PC-3 (cell line): ENCODE measurements at regions not wholly inside any gene's neighbourhood (a gene's known extent, or its start where the extent isn't known, plus 50 kb on each side); places are given as distances from the start of the nearest gene placed in this dataset.

Experiments used
- ATAC-seq: fragments of 200-7000 bp; cut with Tn5 transposase; 2 replicates; pipeline ENCODE4 v1.9.1; 2020; ENCODE audit warnings: mild to moderate bottlenecking, moderate library complexity
- BruUV-seq: library from RNA; stranded (reverse); fragments of 400-500 nt; replicated peaks from 2 replicates; lab custom pipeline; 2021; lab: Mats Ljungman, UMichigan
- CTCF ChIA-PET: fragments of 300-600 bp; sonication (Branson Sonifier 250); formaldehyde crosslinking; loops from one replicate; lab custom pipeline; 2022; ENCODE audit warnings: antibody characterized with exemption; lab: Charles Lee
- POLR2A ChIA-PET: fragments of 300-600 bp; sonication (Branson Sonifier 250); formaldehyde crosslinking; loops from one replicate; lab custom pipeline; 2022; ENCODE audit warnings: antibody characterized with exemption; ENCODE audit not compliant: unreplicated experiment; lab: Charles Lee
- DNase-seq: peaks from one replicate; pipeline ENCODE4 v3.0.0-alpha.2; 2015
- H2AFZ ChIP-seq: fragments of 300-600 bp; sonication (generic); 2 replicates; pipeline ENCODE4 v1.6.0; 2016; ENCODE audit warnings: antibody characterized with exemption, low read length
- H3F3A ChIP-seq: fragments of 300-600 bp; sonication (generic); one replicate; pipeline ENCODE4 v1.6.0; 2017; ENCODE audit warnings: antibody characterized with exemption, low read length, control low read depth, mild to moderate bottlenecking; ENCODE audit not compliant: unreplicated experiment
- H3K27ac ChIP-seq: fragments of 300-600 bp; sonication (generic); 2 replicates; pipeline ENCODE4 v1.5.1; 2016; ENCODE audit warnings: mild to moderate bottlenecking, low read length
- H3K27me3 ChIP-seq: fragments of 300-600 bp; sonication (generic); 2 replicates; pipeline ENCODE4 v1.6.1; 2016; ENCODE audit warnings: low read length, mixed read lengths
- H3K36me3 ChIP-seq: fragments of 300-600 bp; sonication (generic); 2 replicates; pipeline ENCODE4 v1.6.1; 2016; ENCODE audit warnings: low read depth, mixed run types, low read length, mixed read lengths
- H3K4me1 ChIP-seq: fragments of 300-600 bp; sonication (generic); 2 replicates; pipeline ENCODE4 v1.5.1; 2016; ENCODE audit warnings: low read length; ENCODE audit not compliant: insufficient read depth
- H3K4me2 ChIP-seq: fragments of 300-600 bp; sonication (generic); 2 replicates; pipeline ENCODE4 v1.6.0; 2016; ENCODE audit warnings: low read length
- H3K4me3 ChIP-seq: fragments of 300-600 bp; sonication (generic); 2 replicates; pipeline ENCODE4 v1.5.1; 2016; ENCODE audit warnings: mild to moderate bottlenecking, low read length, mixed read lengths
- H3K79me2 ChIP-seq: fragments of 300-600 bp; sonication (generic); 2 replicates; pipeline ENCODE4 v1.6.1; 2017; ENCODE audit warnings: low read length, mixed read lengths
- H3K9ac ChIP-seq: fragments of 300-600 bp; sonication (generic); 2 replicates; pipeline ENCODE4 v1.6.0; 2016; ENCODE audit warnings: mild to moderate bottlenecking, low read length
- H3K9me2 ChIP-seq: fragments of 300-600 bp; sonication (generic); replicated peaks from 2 replicates; pipeline ENCODE4 v1.6.1; 2016; ENCODE audit warnings: mixed run types, low read length, mixed read lengths
- H3K9me3 ChIP-seq: fragments of 300-600 bp; sonication (generic); 2 replicates; pipeline ENCODE4 v1.6.1; 2016; ENCODE audit warnings: low read length, mixed read lengths
- H4K20me1 ChIP-seq: fragments of 300-600 bp; sonication (generic); 2 replicates; pipeline ENCODE4 v1.6.1; 2016; ENCODE audit warnings: low read length, mixed read lengths
- CTCF ChIP-seq: fragments of 300-600 bp; sonication (generic); conservative IDR thresholded peaks from 2 replicates; pipeline ENCODE4 v1.5.1; 2017; ENCODE audit warnings: antibody characterized with exemption, low read depth, mild to moderate bottlenecking, low read length
- EZH2 ChIP-seq: fragments of 300-600 bp; sonication (generic); IDR thresholded peaks from one replicate; pipeline ENCODE4 v1.6.1; 2017; ENCODE audit warnings: antibody characterized with exemption, mild to moderate bottlenecking, low read length; ENCODE audit not compliant: unreplicated experiment
- EZH2phosphoT487 ChIP-seq: fragments of 300-600 bp; sonication (generic); IDR thresholded peaks from 2 replicates; pipeline ENCODE4 v1.6.1; 2018; ENCODE audit warnings: mild to moderate bottlenecking, antibody characterized with exemption, low read length, borderline replicate concordance
- intact Hi-C: fragments of 100-400 bp; cut with micrococcal nuclease; formaldehyde crosslinking; loops from 2 replicates; pipeline ENCODE4 v1.9.0; 2023

- POLR2A ChIA-PET, result no interaction called here
- Histone ChIP-seq H3K9ac (no peak overlapping the region), H3K9me3 (no peaks in the 10 kb centered on the region), H3K36me3 (no peaks in the 10 kb centered on the region), H2AFZ (no peak overlapping the region), H3K4me2 (no peak overlapping the region), H3K9me2 (no peaks in the 10 kb centered on the region), H3K4me1 (no peaks in the 10 kb centered on the region), H3K4me3 (no peak overlapping the region), H3K27me3 (peaks cover 18% of the 10 kb centered on the region; the same call in 1 of the 2 replicates), H3K79me2 (no peaks in the 10 kb centered on the region), H3K27ac (no peak overlapping the region), H4K20me1 (no peaks in the 10 kb centered on the region), H3F3A (no peaks in the 10 kb centered on the region)
- CTCF ChIA-PET, result no interaction called here
- DNase-seq (no peak), ATAC-seq (no peak)
- BruUV-seq, result no TSS peak
- no peak for TF ChIP-seq EZH2phosphoT487
- no peak for TF ChIP-seq CTCF
- no peak for TF ChIP-seq EZH2
- intact Hi-C loops, result no loop called here
Observed at GRCh38 chr15:61426466-61426865, 197.4 kb upstream of the RORA start.

- Histone ChIP-seq H3K4me1 (no peaks in the 10 kb centered on the region), H4K20me1 (no peaks in the 10 kb centered on the region), H3K9me2 (no peaks in the 10 kb centered on the region), H2AFZ (no peak overlapping the region), H3K36me3 (no peaks in the 10 kb centered on the region), H3K9ac (no peak overlapping the region), H3F3A (no peaks in the 10 kb centered on the region), H3K27ac (no peak overlapping the region), H3K79me2 (no peaks in the 10 kb centered on the region), H3K4me2 (no peak overlapping the region), H3K27me3 (peaks cover 18% of the 10 kb centered on the region; the same call in 1 of the 2 replicates), H3K4me3 (no peak overlapping the region), H3K9me3 (no peaks in the 10 kb centered on the region)
- POLR2A ChIA-PET, result no interaction called here
- intact Hi-C loops, result no loop called here
- ATAC-seq, result no peak
- no peak for TF ChIP-seq EZH2
- TF ChIP-seq CTCF, result no peak
- no peak for TF ChIP-seq EZH2phosphoT487
- CTCF ChIA-PET, result no interaction called here
- BruUV-seq, result no TSS peak
- no peak for DNase-seq
Observed at GRCh38 chr15:61425934-61426333, 196.8 kb upstream of the RORA start.

- Histone ChIP-seq H3K4me2 (no peak overlapping the region), H3F3A (no peaks in the 10 kb centered on the region), H3K9me3 (no peaks in the 10 kb centered on the region), H3K9me2 (no peaks in the 10 kb centered on the region), H3K36me3 (no peaks in the 10 kb centered on the region), H3K9ac (no peak overlapping the region), H3K4me1 (no peaks in the 10 kb centered on the region), H4K20me1 (no peaks in the 10 kb centered on the region), H3K4me3 (no peak overlapping the region), H3K79me2 (no peaks in the 10 kb centered on the region), H2AFZ (no peak overlapping the region), H3K27me3 (peaks cover 17% of the 10 kb centered on the region; the same call in 1 of the 2 replicates), H3K27ac (no peak overlapping the region)
- ATAC-seq (no peak), DNase-seq (no peak)
- ChIA-PET POLR2A (no interaction called here), CTCF (no interaction called here)
- TF ChIP-seq CTCF (no peak), EZH2 (no peak), EZH2phosphoT487 (no peak)
- BruUV-seq, result no TSS peak
- intact Hi-C loops, result no loop called here
Observed at GRCh38 chr15:61422773-61423172, 193.7 kb upstream of the RORA start.
